ENCODE measurements at regions not wholly inside any gene's neighbourhood (a gene's known extent, or its start where the extent isn't known, plus 50 kb on each side); places are given as distances from the start of the nearest gene placed in this dataset.

GRCh38 chrX:101803451-101803850 is 128.4 kb downstream of the ZMAT1 start:
- TF ChIP-seq CTCF (IDR thresholded peaks at IDR 0.05) (peak in 1 of 3 experiments; percentile 9), POLR2A (IDR thresholded peaks at IDR 0.05) (no peak), POLR2AphosphoS5 (IDR thresholded peaks at IDR 0.05; ENCODE audit: insufficient read depth in 1 of 2, low read depth in 1 of 2) (no peak)
